ENCODE measurements at regions not wholly inside any gene's neighbourhood (a gene's known extent, or its start where the extent isn't known, plus 50 kb on each side); places are given as distances from the start of the nearest gene placed in this dataset.

DNA sequence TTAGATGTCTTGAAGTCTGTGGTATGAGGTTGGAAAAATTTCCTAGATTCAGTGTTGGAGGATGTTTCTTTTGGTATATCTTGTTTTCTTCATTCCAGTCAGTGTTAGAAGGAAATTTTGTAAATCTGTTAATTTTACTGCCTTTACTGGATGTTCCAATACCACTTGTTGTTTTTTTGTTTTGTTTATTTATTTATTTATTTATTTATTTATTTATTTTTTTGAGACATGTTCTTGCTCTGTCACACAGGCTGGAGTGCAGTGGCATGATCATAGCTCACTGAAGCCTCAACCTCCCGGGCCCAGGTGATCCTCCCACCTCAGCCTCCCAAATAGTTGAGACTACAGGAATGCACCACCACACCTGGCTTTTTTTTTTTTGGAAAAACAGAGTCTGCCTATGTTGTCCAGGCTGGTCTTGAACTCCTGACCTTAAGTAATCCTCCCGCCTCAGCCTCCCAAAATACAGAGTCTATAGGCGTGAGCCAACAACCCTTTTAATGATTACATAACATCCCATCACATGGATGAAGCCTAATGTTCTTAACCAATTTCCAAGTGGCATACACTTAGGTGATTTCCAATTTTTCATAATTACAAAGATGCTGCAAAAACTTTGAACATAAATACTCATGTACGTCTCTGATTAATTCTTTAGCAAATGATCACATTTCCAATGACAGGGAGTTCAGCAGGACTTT lies 52.8 kb upstream of the WAC start (continued):
- TF ChIP-seq, protein P1, sequence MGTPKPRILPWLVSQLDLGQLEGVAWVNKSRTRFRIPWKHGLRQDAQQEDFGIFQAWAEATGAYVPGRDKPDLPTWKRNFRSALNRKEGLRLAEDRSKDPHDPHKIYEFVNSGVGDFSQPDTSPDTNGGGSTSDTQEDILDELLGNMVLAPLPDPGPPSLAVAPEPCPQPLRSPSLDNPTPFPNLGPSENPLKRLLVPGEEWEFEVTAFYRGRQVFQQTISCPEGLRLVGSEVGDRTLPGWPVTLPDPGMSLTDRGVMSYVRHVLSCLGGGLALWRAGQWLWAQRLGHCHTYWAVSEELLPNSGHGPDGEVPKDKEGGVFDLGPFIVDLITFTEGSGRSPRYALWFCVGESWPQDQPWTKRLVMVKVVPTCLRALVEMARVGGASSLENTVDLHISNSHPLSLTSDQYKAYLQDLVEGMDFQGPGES (IDR thresholded peaks at IDR 0.05) = no peak
- TF ChIP-seq MEF2A (IDR thresholded peaks at IDR 0.05; ENCODE audit: insufficient read depth, low read depth, low read length) (no peak), ZNF622 (IDR thresholded peaks at IDR 0.05) (no peak), RELA (IDR thresholded peaks at IDR 0.05; ENCODE audit: borderline replicate concordance, partially characterized antibody) (no peak)
- TF ChIP-seq, protein P2, sequence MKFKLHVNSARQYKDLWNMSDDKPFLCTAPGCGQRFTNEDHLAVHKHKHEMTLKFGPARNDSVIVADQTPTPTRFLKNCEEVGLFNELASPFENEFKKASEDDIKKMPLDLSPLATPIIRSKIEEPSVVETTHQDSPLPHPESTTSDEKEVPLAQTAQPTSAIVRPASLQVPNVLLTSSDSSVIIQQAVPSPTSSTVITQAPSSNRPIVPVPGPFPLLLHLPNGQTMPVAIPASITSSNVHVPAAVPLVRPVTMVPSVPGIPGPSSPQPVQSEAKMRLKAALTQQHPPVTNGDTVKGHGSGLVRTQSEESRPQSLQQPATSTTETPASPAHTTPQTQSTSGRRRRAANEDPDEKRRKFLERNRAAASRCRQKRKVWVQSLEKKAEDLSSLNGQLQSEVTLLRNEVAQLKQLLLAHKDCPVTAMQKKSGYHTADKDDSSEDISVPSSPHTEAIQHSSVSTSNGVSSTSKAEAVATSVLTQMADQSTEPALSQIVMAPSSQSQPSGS (IDR thresholded peaks at IDR 0.05; ENCODE audit: low read length) = no peak

DNA sequence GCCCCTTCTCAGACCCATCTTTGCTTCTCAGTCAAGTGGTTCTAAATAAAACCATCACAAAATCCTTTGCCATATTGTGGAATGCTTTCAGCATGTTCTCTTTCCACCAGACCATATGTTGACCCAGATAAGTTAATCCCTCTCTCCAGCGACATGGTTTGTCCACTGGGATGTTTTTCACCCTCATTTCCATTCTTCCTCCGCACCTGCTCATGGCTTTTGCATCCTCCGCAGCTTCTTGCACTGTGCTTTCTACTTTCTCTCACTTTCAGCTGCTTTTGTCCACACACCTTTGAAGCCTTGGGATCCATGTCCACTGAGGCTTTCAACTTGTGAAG lies 52.3 kb upstream of the WAC start:
- no peak overlapping the region for H3K4me2 ChIP-seq (ENCODE audit: control insufficient read depth, insufficient read depth)
- ChIA-PET CTCF (no interaction called here), RAD21 (ENCODE audit: unreplicated experiment) (no interaction called here), SMC1A (ENCODE audit: uncharacterized antibody, unreplicated experiment) (no interaction called here), POLR2A (no interaction called here)
- H4K20me1 ChIP-seq (ENCODE audit: control insufficient read depth, insufficient read depth) = no peaks in the 10 kb centered on the region
- FAIRE-seq (no peak), ATAC-seq (no peak), DNase-seq (ENCODE audit: low read depth, low spot score) (no peak)
- intact Hi-C loops (cut with micrococcal nuclease; ENCODE audit: unreplicated experiment) = no loop called here
- no peak overlapping the region for H3K4me3 ChIP-seq
- H2AFZ ChIP-seq (ENCODE audit: control insufficient read depth, low read depth, low read length) = no peak overlapping the region
- H3K9ac ChIP-seq (ENCODE audit: control insufficient read depth, insufficient read depth, low read length) = no peak overlapping the region
- BruUV-seq (replicated peaks) = no TSS peak
- in situ Hi-C loops (cut with MboI) = no loop called here
- H3K27ac ChIP-seq (ENCODE audit: control insufficient read depth, insufficient read depth) = no peak overlapping the region
- H3K27me3 ChIP-seq (replicated peaks in 1 of 2; ENCODE audit: control insufficient read depth in 2 of 2, insufficient read depth in 2 of 2, low read length in 1 of 2) = no peaks in the 10 kb centered on the region
- no peaks in the 10 kb centered on the region for H3K36me3 ChIP-seq (ENCODE audit: control insufficient read depth in 2 of 2, insufficient read depth in 2 of 2, low read length in 1 of 2)
- H3K9me3 ChIP-seq (replicated peaks; ENCODE audit: control insufficient read depth, insufficient read depth, low read length) = no peaks in the 10 kb centered on the region
- no peaks in the 10 kb centered on the region for H3K4me1 ChIP-seq (ENCODE audit: control insufficient read depth, insufficient read depth, low read length)
- H3K79me2 ChIP-seq (ENCODE audit: control insufficient read depth, insufficient read depth, low read length) = no peaks in the 10 kb centered on the region
- WGBS (ENCODE audit: insufficient coverage, insufficient replicate concordance, low lambda C conversion rate, missing lambda C conversion rate) = 60% methylated on average over 3 of the region's 3 CpGs
- TF ChIP-seq BACH1 (IDR thresholded peaks at IDR 0.05; ENCODE audit: borderline replicate concordance) = no peak
- no peak for TF ChIP-seq MYB (IDR thresholded peaks at IDR 0.05; ENCODE audit: borderline replicate concordance, low read depth, low read length)
- no peak for TF ChIP-seq GATAD2B (conservative IDR thresholded peaks at IDR 0.05; ENCODE audit: low read depth)
- no peak for TF ChIP-seq BRCA1 (IDR thresholded peaks at IDR 0.05; ENCODE audit: low read depth, low read length)
- TF ChIP-seq, protein P3, sequence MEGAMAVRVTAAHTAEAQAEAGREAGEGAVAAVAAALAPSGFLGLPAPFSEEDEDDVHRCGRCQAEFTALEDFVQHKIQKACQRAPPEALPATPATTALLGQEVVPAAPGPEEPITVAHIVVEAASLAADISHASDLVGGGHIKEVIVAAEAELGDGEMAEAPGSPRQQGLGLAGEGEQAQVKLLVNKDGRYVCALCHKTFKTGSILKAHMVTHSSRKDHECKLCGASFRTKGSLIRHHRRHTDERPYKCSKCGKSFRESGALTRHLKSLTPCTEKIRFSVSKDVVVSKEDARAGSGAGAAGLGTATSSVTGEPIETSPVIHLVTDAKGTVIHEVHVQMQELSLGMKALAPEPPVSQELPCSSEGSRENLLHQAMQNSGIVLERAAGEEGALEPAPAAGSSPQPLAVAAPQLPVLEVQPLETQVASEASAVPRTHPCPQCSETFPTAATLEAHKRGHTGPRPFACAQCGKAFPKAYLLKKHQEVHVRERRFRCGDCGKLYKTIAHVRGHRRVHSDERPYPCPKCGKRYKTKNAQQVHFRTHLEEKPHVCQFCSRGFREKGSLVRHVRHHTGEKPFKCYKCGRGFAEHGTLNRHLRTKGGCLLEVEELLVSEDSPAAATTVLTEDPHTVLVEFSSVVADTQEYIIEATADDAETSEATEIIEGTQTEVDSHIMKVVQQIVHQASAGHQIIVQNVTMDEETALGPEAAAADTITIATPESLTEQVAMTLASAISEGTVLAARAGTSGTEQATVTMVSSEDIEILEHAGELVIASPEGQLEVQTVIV (IDR thresholded peaks at IDR 0.05; ENCODE audit: borderline replicate concordance, partially characterized antibody) = no peak
- TF ChIP-seq HDAC2 (IDR thresholded peaks at IDR 0.05) = no peak
- TF ChIP-seq POU2F2 (IDR thresholded peaks at IDR 0.05; ENCODE audit: borderline replicate concordance, low read depth, low read length) = no peak
- no peak for TF ChIP-seq ZNF207 (IDR thresholded peaks at IDR 0.05; ENCODE audit: borderline replicate concordance)
- TF ChIP-seq SMC3 (IDR thresholded peaks at IDR 0.05; ENCODE audit: borderline replicate concordance, low read length) = no peak
- no peak for TF ChIP-seq ESRRA (IDR thresholded peaks at IDR 0.05; ENCODE audit: low read length)
- TF ChIP-seq, protein P4, sequence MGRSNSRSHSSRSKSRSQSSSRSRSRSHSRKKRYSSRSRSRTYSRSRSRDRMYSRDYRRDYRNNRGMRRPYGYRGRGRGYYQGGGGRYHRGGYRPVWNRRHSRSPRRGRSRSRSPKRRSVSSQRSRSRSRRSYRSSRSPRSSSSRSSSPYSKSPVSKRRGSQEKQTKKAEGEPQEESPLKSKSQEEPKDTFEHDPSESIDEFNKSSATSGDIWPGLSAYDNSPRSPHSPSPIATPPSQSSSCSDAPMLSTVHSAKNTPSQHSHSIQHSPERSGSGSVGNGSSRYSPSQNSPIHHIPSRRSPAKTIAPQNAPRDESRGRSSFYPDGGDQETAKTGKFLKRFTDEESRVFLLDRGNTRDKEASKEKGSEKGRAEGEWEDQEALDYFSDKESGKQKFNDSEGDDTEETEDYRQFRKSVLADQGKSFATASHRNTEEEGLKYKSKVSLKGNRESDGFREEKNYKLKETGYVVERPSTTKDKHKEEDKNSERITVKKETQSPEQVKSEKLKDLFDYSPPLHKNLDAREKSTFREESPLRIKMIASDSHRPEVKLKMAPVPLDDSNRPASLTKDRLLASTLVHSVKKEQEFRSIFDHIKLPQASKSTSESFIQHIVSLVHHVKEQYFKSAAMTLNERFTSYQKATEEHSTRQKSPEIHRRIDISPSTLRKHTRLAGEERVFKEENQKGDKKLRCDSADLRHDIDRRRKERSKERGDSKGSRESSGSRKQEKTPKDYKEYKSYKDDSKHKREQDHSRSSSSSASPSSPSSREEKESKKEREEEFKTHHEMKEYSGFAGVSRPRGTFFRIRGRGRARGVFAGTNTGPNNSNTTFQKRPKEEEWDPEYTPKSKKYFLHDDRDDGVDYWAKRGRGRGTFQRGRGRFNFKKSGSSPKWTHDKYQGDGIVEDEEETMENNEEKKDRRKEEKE (IDR thresholded peaks at IDR 0.05) = no peak

All from GM12878 (cell line).